ENCODE measurements at regions not wholly inside any gene's neighbourhood (a gene's known extent, or its start where the extent isn't known, plus 50 kb on each side); places are given as distances from the start of the nearest gene placed in this dataset.

DNA sequence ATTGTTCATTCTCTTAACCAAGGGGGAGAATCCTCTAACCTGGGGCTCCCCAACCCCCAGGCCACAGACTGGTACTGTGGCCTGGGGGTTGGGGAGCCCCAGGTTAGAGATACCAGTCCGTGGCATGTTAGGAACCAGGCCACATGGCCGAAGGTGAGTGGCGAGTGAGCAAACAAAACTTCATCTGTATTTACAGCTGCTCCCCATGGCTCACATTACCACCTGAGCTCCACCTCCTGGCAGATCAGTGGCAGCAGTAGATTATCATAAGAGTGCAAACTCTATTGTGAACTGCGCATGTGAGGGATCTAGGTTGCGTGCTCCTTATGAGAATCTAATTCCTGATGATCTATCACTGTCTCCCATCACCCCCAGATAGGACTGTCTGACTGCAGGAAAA, 957.2 kb upstream of the PRKX start:
- no peak for TF ChIP-seq SUZ12 (IDR thresholded peaks at IDR 0.05; ENCODE audit: extremely low read depth, insufficient read depth, insufficient read length)
- TF ChIP-seq YY1 (IDR thresholded peaks at IDR 0.05; ENCODE audit: insufficient read depth, insufficient read length) = no peak
- no peak for TF ChIP-seq ZNF274 (IDR thresholded peaks at IDR 0.05; ENCODE audit: low read depth, low read length)

All from NT2/D1 (cell line).